B cell (primary cell): ENCODE measurements at regions not wholly inside any gene's neighbourhood (a gene's known extent, or its start where the extent isn't known, plus 50 kb on each side); places are given as distances from the start of the nearest gene placed in this dataset.

Source experiments
- CTCF ChIP-seq: fragments of 200-600 bp; IDR thresholded peaks from one replicate; pipeline ENCODE4 v1.8.0; 2022; ENCODE audit warnings: antibody characterized with exemption, mild to moderate bottlenecking
- EZH2 ChIP-seq: IDR thresholded peaks from 2 replicates; pipeline ENCODE4 v1.6.1; 2012; ENCODE audit warnings: borderline replicate concordance, low read depth, mild to moderate bottlenecking, moderate library complexity, low read length; ENCODE audit not compliant: insufficient read depth, poor library complexity, severe bottlenecking

GRCh38 chr3:124514683-124515082 is 215.6 kb upstream of the UMPS start:
- TF ChIP-seq CTCF (no peak), EZH2 (no peak)
